Fibroblast of lung (primary cell): ENCODE measurements at regions not wholly inside any gene's neighbourhood (a gene's known extent, or its start where the extent isn't known, plus 50 kb on each side); places are given as distances from the start of the nearest gene placed in this dataset.

ENCODE experiments used
- CTCF ChIP-seq, 2 donors: IDR thresholded peaks in 1 of 2; conservative IDR thresholded peaks in 1 of 2; 1 replicate in 1 of 2; 2 replicates in 1 of 2; pipeline ENCODE4 v1.5.1; 2011 to 2012; ENCODE audit warnings: low read length in 2 of 2, control low read depth in 1 of 2, inconsistent platforms in 1 of 2, low read depth in 1 of 2, mild to moderate bottlenecking in 1 of 2
- EZH2 ChIP-seq: IDR thresholded peaks from 2 replicates; pipeline ENCODE4 v1.5.1; 2012; ENCODE audit warnings: low read length, control low read depth, mild to moderate bottlenecking; ENCODE audit errors: missing control alignments

GRCh38 chr10:9205558-9205957 lies 1151.1 kb downstream of the GATA3 start:
- TF ChIP-seq CTCF (conservative IDR thresholded peaks at IDR 0.05 in 1 of 2, IDR thresholded peaks at IDR 0.05 in 1 of 2; ENCODE audit: low read depth in 1 of 2, low read length in 2 of 2) (no peak), EZH2 (no peak)
